ENCODE measurements at regions not wholly inside any gene's neighbourhood (a gene's known extent, or its start where the extent isn't known, plus 50 kb on each side); places are given as distances from the start of the nearest gene placed in this dataset.

DNA sequence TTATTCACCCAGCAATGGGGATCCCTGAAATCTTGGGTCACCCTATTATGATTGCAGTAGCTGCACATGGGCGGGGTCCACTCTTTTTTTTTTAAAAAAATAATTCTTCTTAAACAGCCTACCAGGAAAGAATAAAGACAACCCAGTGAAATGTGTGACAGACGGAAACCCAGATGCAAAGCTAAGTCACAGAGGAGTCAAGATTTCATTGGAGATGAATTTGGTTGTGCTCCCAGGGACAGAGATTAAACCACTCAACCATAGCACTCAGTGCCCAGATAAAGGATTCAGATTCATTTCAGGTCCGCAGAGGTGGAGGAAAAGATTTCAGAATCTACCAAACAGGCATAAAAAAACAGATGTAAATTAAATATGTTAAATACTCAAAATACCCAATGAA, 583.5 kb upstream of the ZP4 start:
- H3K27me3 Mint-ChIP-seq (ENCODE audit: insufficient read depth, unreplicated experiment) = no peaks in the 10 kb centered on the region
- no peak for TF ChIP-seq CTCF (IDR thresholded peaks at IDR 0.05; ENCODE audit: insufficient read depth in 1 of 2, low read depth in 1 of 2, low read length in 1 of 2, severe bottlenecking in 1 of 2, unreplicated experiment in 1 of 2)
- POLR2A ChIA-PET = no interaction called here
- H3K9me3 ChIP-seq = no peaks in the 10 kb centered on the region
- H3K27me3 ChIP-seq (replicated peaks; ENCODE audit: control insufficient read depth, insufficient read depth, low read length) = no peaks in the 10 kb centered on the region
- no peak overlapping the region for H3K4me3 ChIP-seq (ENCODE audit: low read depth, low read length)
- DNase-seq = no peak
- no peaks in the 10 kb centered on the region for H3K36me3 ChIP-seq (ENCODE audit: control insufficient read depth, insufficient read depth, low read length)
- no peak overlapping the region for H3K27ac Mint-ChIP-seq (ENCODE audit: unreplicated experiment)
- H3K4me1 Mint-ChIP-seq (ENCODE audit: low read depth, unreplicated experiment) = no peaks in the 10 kb centered on the region
- BruUV-seq (replicated peaks) = no TSS peak
- no peaks in the 10 kb centered on the region for H3K4me1 ChIP-seq
- H3K9me3 Mint-ChIP-seq (ENCODE audit: unreplicated experiment) = peaks cover 1% of the 10 kb centered on the region
- CTCF ChIA-PET = no interaction called here
- H3K36me3 Mint-ChIP-seq (ENCODE audit: insufficient read depth, unreplicated experiment) = no peaks in the 10 kb centered on the region
- intact Hi-C loops (cut with micrococcal nuclease; ENCODE audit: unreplicated experiment) = no loop called here
- no peak overlapping the region for H3K4me3 Mint-ChIP-seq (ENCODE audit: unreplicated experiment)

DNA sequence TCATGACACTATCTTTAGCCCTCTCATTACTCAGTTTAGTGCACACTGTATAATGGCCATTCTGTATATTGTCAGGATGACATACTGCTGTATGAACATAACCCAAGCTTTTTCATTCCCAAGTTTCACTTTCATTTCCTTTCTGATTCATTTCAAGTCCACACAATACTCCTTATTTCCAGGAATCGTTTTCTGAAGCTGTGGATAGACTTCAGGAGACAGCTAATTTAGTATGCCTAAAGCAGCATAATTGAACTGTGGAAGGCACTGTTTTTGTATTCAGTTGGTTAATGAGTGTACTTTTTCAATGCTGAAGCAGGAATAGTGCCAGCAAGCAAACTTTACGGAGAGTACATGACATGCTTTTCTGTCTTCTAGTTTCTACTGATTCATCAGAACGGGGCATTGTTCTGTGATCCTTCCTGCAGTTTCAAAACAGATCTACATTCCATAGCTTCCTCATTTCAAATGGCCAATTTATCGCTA, 578.5 kb upstream of the ZP4 start:
- H3K4me3 Mint-ChIP-seq (ENCODE audit: unreplicated experiment) = no peak overlapping the region
- DNase-seq = no peak
- intact Hi-C loops (cut with micrococcal nuclease; ENCODE audit: unreplicated experiment) = no loop called here
- H3K27me3 ChIP-seq (replicated peaks; ENCODE audit: control insufficient read depth, insufficient read depth, low read length) = no peaks in the 10 kb centered on the region
- H3K27me3 Mint-ChIP-seq (ENCODE audit: insufficient read depth, unreplicated experiment) = peaks cover 2% of the 10 kb centered on the region
- H3K9me3 Mint-ChIP-seq (ENCODE audit: unreplicated experiment) = peaks cover 16% of the 10 kb centered on the region
- no peak overlapping the region for H3K4me3 ChIP-seq (ENCODE audit: low read depth, low read length)
- TF ChIP-seq CTCF (IDR thresholded peaks at IDR 0.05; ENCODE audit: insufficient read depth in 1 of 2, low read depth in 1 of 2, low read length in 1 of 2, severe bottlenecking in 1 of 2, unreplicated experiment in 1 of 2) = no peak
- no peaks in the 10 kb centered on the region for H3K36me3 ChIP-seq (ENCODE audit: control insufficient read depth, insufficient read depth, low read length)
- H3K9me3 ChIP-seq = no peaks in the 10 kb centered on the region
- POLR2A ChIA-PET = no interaction called here
- H3K4me1 Mint-ChIP-seq (ENCODE audit: low read depth, unreplicated experiment) = no peaks in the 10 kb centered on the region
- no peaks in the 10 kb centered on the region for H3K4me1 ChIP-seq
- BruUV-seq (replicated peaks) = no TSS peak
- H3K36me3 Mint-ChIP-seq (ENCODE audit: insufficient read depth, unreplicated experiment) = no peaks in the 10 kb centered on the region
- CTCF ChIA-PET = no interaction called here
- H3K27ac Mint-ChIP-seq (ENCODE audit: unreplicated experiment) = no peak overlapping the region

- no peaks in the 10 kb centered on the region for H3K36me3 ChIP-seq (ENCODE audit: control insufficient read depth, insufficient read depth, low read length)
- no peak overlapping the region for H3K27ac Mint-ChIP-seq (ENCODE audit: unreplicated experiment)
- no peaks in the 10 kb centered on the region for H3K4me1 ChIP-seq
- intact Hi-C loops (cut with micrococcal nuclease; ENCODE audit: unreplicated experiment) = no loop called here
- DNase-seq = no peak
- H3K27me3 ChIP-seq (replicated peaks; ENCODE audit: control insufficient read depth, insufficient read depth, low read length) = no peaks in the 10 kb centered on the region
- no TSS peak for BruUV-seq (replicated peaks)
- no peaks in the 10 kb centered on the region for H3K36me3 Mint-ChIP-seq (ENCODE audit: insufficient read depth, unreplicated experiment)
- no peak overlapping the region for H3K4me3 Mint-ChIP-seq (ENCODE audit: unreplicated experiment)
- H3K27me3 Mint-ChIP-seq (ENCODE audit: insufficient read depth, unreplicated experiment) = peaks cover 4% of the 10 kb centered on the region
- CTCF ChIA-PET = no interaction called here
- no peak overlapping the region for H3K4me3 ChIP-seq (ENCODE audit: low read depth, low read length)
- peaks cover 21% of the 10 kb centered on the region for H3K9me3 Mint-ChIP-seq (ENCODE audit: unreplicated experiment)
- POLR2A ChIA-PET = no interaction called here
- no peaks in the 10 kb centered on the region for H3K9me3 ChIP-seq
- H3K4me1 Mint-ChIP-seq (ENCODE audit: low read depth, unreplicated experiment) = no peaks in the 10 kb centered on the region
- TF ChIP-seq CTCF (IDR thresholded peaks at IDR 0.05; ENCODE audit: insufficient read depth in 1 of 2, low read depth in 1 of 2, low read length in 1 of 2, severe bottlenecking in 1 of 2, unreplicated experiment in 1 of 2) = no peak
Observed at GRCh38 chr1:238468068-238468467, 577.3 kb upstream of the ZP4 start.

All from Caco-2 (cell line).